Nephron (organoid): ENCODE measurements at regions not wholly inside any gene's neighbourhood (a gene's known extent, or its start where the extent isn't known, plus 50 kb on each side); places are given as distances from the start of the nearest gene placed in this dataset.
"Not testable (repeated sequence)": the region's sequence is repeated elsewhere in the genome, so short reads cannot be mapped to it uniquely, and the experiment has no call there.

Source experiments
- H3K27ac Mint-ChIP-seq, 3 experiments: 2 replicates each; pipeline ENCODE4 v1.8.0; 2020; ENCODE audit warnings: mixed read lengths in 3 of 3, mild to moderate bottlenecking in 2 of 3, moderate library complexity in 1 of 3
- H3K27me3 Mint-ChIP-seq: 2 replicates; pipeline ENCODE4 v1.8.0; 2021; ENCODE audit warnings: low read depth, mild to moderate bottlenecking, moderate library complexity, mixed read lengths
- H3K36me3 Mint-ChIP-seq: 2 replicates; pipeline ENCODE4 v1.8.0; 2020; ENCODE audit warnings: low read depth, mixed read lengths
- H3K4me1 Mint-ChIP-seq: 2 replicates; pipeline ENCODE4 v1.8.0; 2020; ENCODE audit warnings: mixed read lengths
- H3K4me3 Mint-ChIP-seq, 3 experiments: 2 replicates each; pipeline ENCODE4 v1.8.0; 2020; ENCODE audit warnings: mild to moderate bottlenecking in 3 of 3, mixed read lengths in 3 of 3, moderate library complexity in 2 of 3
- H3K9me3 Mint-ChIP-seq: 2 replicates; pipeline ENCODE4 v1.8.0; 2020; ENCODE audit warnings: mixed read lengths
- TF ChIP-seq, protein P1 (sequence below), 3 experiments: fragments of 200-600 bp; sonication (generic); IDR thresholded peaks; one replicate each; pipeline ENCODE4 v1.5.0; 2021; ENCODE audit warnings: antibody characterized with exemption in 3 of 3; ENCODE audit not compliant: unreplicated experiment in 3 of 3

DNA sequence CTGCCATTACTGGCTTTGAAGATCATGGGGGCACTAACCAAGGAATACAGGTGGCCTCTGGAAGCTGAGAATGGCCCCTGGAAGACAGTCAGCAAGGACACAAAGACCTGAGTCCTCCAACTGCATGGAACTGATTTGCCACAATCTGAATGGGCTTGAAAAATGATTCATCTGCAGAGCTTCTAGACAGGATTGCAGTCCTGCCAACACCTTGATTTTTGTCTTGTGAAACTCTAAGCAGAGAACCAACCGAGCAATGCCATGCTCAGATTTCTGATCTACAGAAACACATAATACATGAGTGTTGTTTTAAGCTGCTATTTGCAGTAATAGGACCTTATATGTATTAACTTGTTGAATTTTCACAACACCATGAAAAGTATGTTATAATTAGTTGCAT lies 66.1 kb upstream of the SLC13A1 start:
- TF ChIP-seq, protein P1, sequence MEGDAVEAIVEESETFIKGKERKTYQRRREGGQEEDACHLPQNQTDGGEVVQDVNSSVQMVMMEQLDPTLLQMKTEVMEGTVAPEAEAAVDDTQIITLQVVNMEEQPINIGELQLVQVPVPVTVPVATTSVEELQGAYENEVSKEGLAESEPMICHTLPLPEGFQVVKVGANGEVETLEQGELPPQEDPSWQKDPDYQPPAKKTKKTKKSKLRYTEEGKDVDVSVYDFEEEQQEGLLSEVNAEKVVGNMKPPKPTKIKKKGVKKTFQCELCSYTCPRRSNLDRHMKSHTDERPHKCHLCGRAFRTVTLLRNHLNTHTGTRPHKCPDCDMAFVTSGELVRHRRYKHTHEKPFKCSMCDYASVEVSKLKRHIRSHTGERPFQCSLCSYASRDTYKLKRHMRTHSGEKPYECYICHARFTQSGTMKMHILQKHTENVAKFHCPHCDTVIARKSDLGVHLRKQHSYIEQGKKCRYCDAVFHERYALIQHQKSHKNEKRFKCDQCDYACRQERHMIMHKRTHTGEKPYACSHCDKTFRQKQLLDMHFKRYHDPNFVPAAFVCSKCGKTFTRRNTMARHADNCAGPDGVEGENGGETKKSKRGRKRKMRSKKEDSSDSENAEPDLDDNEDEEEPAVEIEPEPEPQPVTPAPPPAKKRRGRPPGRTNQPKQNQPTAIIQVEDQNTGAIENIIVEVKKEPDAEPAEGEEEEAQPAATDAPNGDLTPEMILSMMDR (IDR thresholded peaks at IDR 0.05; ENCODE audit: unreplicated experiment in 3 of 3), result no peak
- no peaks in the 10 kb centered on the region for H3K27me3 Mint-ChIP-seq
- H3K36me3 Mint-ChIP-seq, result no peaks in the 10 kb centered on the region
- no peaks in the 10 kb centered on the region for H3K9me3 Mint-ChIP-seq
- H3K4me3 Mint-ChIP-seq, result no peak overlapping the region
- H3K27ac Mint-ChIP-seq, result no peak overlapping the region
- no peaks in the 10 kb centered on the region for H3K4me1 Mint-ChIP-seq

GRCh38 chr7:123264820-123265219 lies 65.1 kb upstream of the SLC13A1 start:
- not testable (repeated sequence) for H3K36me3 Mint-ChIP-seq, H3K27ac Mint-ChIP-seq, H3K4me1 Mint-ChIP-seq, H3K4me3 Mint-ChIP-seq, H3K9me3 Mint-ChIP-seq, H3K27me3 Mint-ChIP-seq

DNA sequence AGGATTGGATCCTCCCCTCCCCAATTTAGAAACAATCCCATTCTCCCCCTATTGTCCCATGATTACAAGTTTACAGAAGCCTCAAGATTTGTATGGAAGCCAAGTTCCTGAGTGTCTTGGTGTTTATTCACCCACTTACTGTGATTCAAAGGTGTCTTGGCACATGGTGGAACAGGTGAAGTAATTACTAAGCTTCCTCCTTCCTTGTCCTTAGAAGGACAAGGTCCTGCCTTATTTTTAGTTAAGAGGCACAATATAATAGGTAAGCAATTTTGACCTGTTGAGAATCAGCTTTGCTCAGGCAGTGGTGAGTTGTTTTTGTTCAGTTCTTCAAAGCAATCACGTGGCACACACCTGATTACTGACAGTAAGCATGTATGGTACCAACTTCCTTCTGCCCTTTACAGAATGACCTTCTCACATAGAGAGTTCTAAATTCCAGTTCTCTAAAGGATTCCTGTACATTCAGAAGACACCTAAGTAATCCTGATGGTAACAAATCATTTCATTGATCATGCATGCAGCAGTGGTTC lies 60.7 kb upstream of the SLC13A1 start:
- TF ChIP-seq, protein P1 (IDR thresholded peaks at IDR 0.05; ENCODE audit: unreplicated experiment in 3 of 3), result no peak
- Mint-ChIP-seq H3K4me1 (no peaks in the 10 kb centered on the region), H3K27ac (no peak overlapping the region), H3K4me3 (no peak overlapping the region), H3K9me3 (no peaks in the 10 kb centered on the region), H3K27me3 (no peaks in the 10 kb centered on the region), H3K36me3 (no peaks in the 10 kb centered on the region)

DNA sequence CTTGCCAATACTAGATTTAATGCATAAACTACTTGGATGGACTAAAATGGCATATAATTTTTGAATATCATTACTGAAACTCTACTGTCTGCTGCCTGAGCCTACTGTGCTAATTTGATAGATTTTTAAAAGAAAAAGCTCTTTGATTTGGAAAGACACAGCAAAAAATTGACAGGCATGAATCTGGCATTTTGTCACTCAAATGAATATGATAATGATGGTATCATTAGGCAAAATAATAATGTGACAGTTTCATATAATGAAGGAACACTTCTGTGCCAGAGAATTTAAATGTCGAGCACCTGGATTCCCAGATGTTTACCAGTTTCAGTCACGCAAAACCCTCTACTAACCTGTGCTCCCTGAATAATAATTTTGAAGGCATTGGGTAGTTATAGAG lies 60.0 kb upstream of the SLC13A1 start:
- Mint-ChIP-seq H3K36me3 (no peaks in the 10 kb centered on the region), H3K27ac (no peak overlapping the region), H3K27me3 (peaks cover 3% of the 10 kb centered on the region), H3K4me3 (no peak overlapping the region), H3K9me3 (no peaks in the 10 kb centered on the region), H3K4me1 (no peaks in the 10 kb centered on the region)
- TF ChIP-seq, protein P1 (IDR thresholded peaks at IDR 0.05; ENCODE audit: unreplicated experiment in 3 of 3), result no peak
